ENCODE measurements at regions not wholly inside any gene's neighbourhood (a gene's known extent, or its start where the extent isn't known, plus 50 kb on each side); places are given as distances from the start of the nearest gene placed in this dataset.

GRCh38 chr16:60059141-60059540, 1325.0 kb upstream of the GOT2 start:
- WGBS = 47% methylated on average over 1 of the region's 1 CpG
- no peak for TF ChIP-seq FOXA1 (IDR thresholded peaks at IDR 0.05)
- no peak for TF ChIP-seq CTCF (IDR thresholded peaks at IDR 0.05; ENCODE audit: low read depth, low read length, missing input control)
- no peak for TF ChIP-seq ZBTB33 (IDR thresholded peaks at IDR 0.05)
- no peak for TF ChIP-seq EGR1 (IDR thresholded peaks at IDR 0.05; ENCODE audit: low read depth in 2 of 2)
- TF ChIP-seq HNF4G (IDR thresholded peaks at IDR 0.05) = no peak
- TF ChIP-seq SP1 (IDR thresholded peaks at IDR 0.05) = no peak
- no peak for TF ChIP-seq GABPA (IDR thresholded peaks at IDR 0.05 in 1 of 2, conservative IDR thresholded peaks at IDR 0.05 in 1 of 2)
- Histone ChIP-seq H3K36me3 (ENCODE audit: control insufficient read depth in 4 of 4, insufficient read depth in 3 of 4, low read depth in 1 of 4, low read length in 3 of 4) (no peaks in the 10 kb centered on the region), H3K4me1 (ENCODE audit: control insufficient read depth in 4 of 4, insufficient read depth in 4 of 4, low read length in 3 of 4) (no peaks in the 10 kb centered on the region), H3K27ac (ENCODE audit: low read depth in 1 of 2, low read length in 2 of 2) (no peak overlapping the region), H3K4me3 (ENCODE audit: low read depth in 1 of 3, low read length in 3 of 3) (no peak overlapping the region), H3K9ac (ENCODE audit: low read depth in 1 of 2, low read length in 2 of 2) (no peak overlapping the region), H3K9me3 (ENCODE audit: control insufficient read depth in 4 of 4, low read length in 3 of 4) (no peaks in the 10 kb centered on the region), H3K27me3 (ENCODE audit: control insufficient read depth in 4 of 4, insufficient read depth in 4 of 4, low read length in 3 of 4) (no peaks in the 10 kb centered on the region)
- no peak for DNase-seq (ENCODE audit: low spot score)

- Histone ChIP-seq H3K27me3 (ENCODE audit: control insufficient read depth in 4 of 4, insufficient read depth in 4 of 4, low read length in 3 of 4) (no peaks in the 10 kb centered on the region), H3K9ac (ENCODE audit: low read depth in 1 of 2, low read length in 2 of 2) (no peak overlapping the region), H3K27ac (ENCODE audit: low read depth in 1 of 2, low read length in 2 of 2) (no peak overlapping the region), H3K4me1 (ENCODE audit: control insufficient read depth in 4 of 4, insufficient read depth in 4 of 4, low read length in 3 of 4) (no peaks in the 10 kb centered on the region), H3K36me3 (ENCODE audit: control insufficient read depth in 4 of 4, insufficient read depth in 3 of 4, low read depth in 1 of 4, low read length in 3 of 4) (no peaks in the 10 kb centered on the region), H3K4me3 (ENCODE audit: low read depth in 1 of 3, low read length in 3 of 3) (no peak overlapping the region), H3K9me3 (ENCODE audit: control insufficient read depth in 4 of 4, low read length in 3 of 4) (no peaks in the 10 kb centered on the region)
- TF ChIP-seq RAD21 (IDR thresholded peaks at IDR 0.05) (no peak), RXRA (IDR thresholded peaks at IDR 0.05) (no peak), MAX (IDR thresholded peaks at IDR 0.05) (no peak)
- DNase-seq (ENCODE audit: low spot score) = no peak
- WGBS = 65% methylated on average over 1 of the region's 1 CpG
These were observed 1307.6 kb upstream of the GOT2 start for GRCh38 chr16:60041671-60042070.

- Histone ChIP-seq H3K9me3 (ENCODE audit: control insufficient read depth in 4 of 4, low read length in 3 of 4) (no peaks in the 10 kb centered on the region), H3K9ac (ENCODE audit: low read depth in 1 of 2, low read length in 2 of 2) (no peak overlapping the region), H3K4me3 (ENCODE audit: low read depth in 1 of 3, low read length in 3 of 3) (no peak overlapping the region), H3K27ac (ENCODE audit: low read depth in 1 of 2, low read length in 2 of 2) (no peak overlapping the region), H3K27me3 (ENCODE audit: control insufficient read depth in 4 of 4, insufficient read depth in 4 of 4, low read length in 3 of 4) (no peaks in the 10 kb centered on the region), H3K4me1 (ENCODE audit: control insufficient read depth in 4 of 4, insufficient read depth in 4 of 4, low read length in 3 of 4) (no peaks in the 10 kb centered on the region), H3K36me3 (ENCODE audit: control insufficient read depth in 4 of 4, insufficient read depth in 3 of 4, low read depth in 1 of 4, low read length in 3 of 4) (no peaks in the 10 kb centered on the region)
- TF ChIP-seq HNF4A (conservative IDR thresholded peaks at IDR 0.05) = no peak
- no peak for TF ChIP-seq CTCF (IDR thresholded peaks at IDR 0.05; ENCODE audit: low read depth, low read length, missing input control)
- no peak for TF ChIP-seq FOXA1 (IDR thresholded peaks at IDR 0.05)
- TF ChIP-seq ATF3 (IDR thresholded peaks at IDR 0.05) = no peak
- no peak for TF ChIP-seq TAF1 (conservative IDR thresholded peaks at IDR 0.05)
- TF ChIP-seq ZBTB33 (IDR thresholded peaks at IDR 0.05) = no peak
- no peak for TF ChIP-seq HNF4G (IDR thresholded peaks at IDR 0.05)
- TF ChIP-seq REST (IDR thresholded peaks at IDR 0.05) = no peak
- no peak for TF ChIP-seq GABPA (IDR thresholded peaks at IDR 0.05 in 1 of 2, conservative IDR thresholded peaks at IDR 0.05 in 1 of 2)
- WGBS = 74% methylated on average over 1 of the region's 1 CpG
- DNase-seq (ENCODE audit: low spot score) = no peak
These were observed 1297.6 kb upstream of the GOT2 start for GRCh38 chr16:60031740-60032139.

Data from liver (tissue), 8 donors.